ENCODE measurements at regions not wholly inside any gene's neighbourhood (a gene's known extent, or its start where the extent isn't known, plus 50 kb on each side); places are given as distances from the start of the nearest gene placed in this dataset.

- H3K36me3 ChIP-seq: no peaks in the 10 kb centered on the region
- peak overlapping the region in 1 of 4 donors; percentile 24 for H3K4me3 ChIP-seq
- intact Hi-C loops (cut with DNase I): no loop called here
- H3K4me1 ChIP-seq: peaks cover 7 to 61% (median 27%) of the 10 kb centered on the region in 3 donors
- DNase-seq: no peak
- H3K27ac ChIP-seq: peak overlapping the region; percentile 34 to 73 (median 62)
- WGBS, 2 donors: 34 to 57% methylated on average over 3 of the region's 3 CpGs
- H3K9me3 ChIP-seq: no peaks in the 10 kb centered on the region
- TF ChIP-seq POLR2A (IDR thresholded peaks at IDR 0.05) (no peak), CTCF (IDR thresholded peaks at IDR 0.05) (no peak)
- no peaks in the 10 kb centered on the region for H3K27me3 ChIP-seq
These were observed 130.1 kb upstream of the PRICKLE2 start for GRCh38 chr3:64355401-64355807.

DNA sequence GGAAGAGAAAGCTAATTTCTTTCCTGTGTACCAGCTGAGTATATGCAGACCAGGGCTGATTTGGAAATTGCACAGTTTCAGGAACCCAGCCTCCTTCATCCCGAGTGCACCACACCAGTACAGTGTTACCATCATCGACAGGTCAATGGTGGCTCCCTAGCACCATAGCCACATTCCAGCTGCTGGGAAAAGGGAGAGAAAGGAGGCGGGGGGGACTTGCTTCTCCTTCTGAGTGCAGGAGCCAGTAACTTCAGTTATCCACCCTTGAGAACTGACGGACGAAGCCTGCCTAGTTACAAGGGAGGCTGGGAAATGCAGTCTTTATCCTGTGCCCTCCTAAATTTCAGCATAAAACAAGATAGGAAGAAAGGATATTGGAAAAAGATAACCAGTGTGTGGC lies 129.7 kb upstream of the PRICKLE2 start:
- H3K36me3 ChIP-seq: no peaks in the 10 kb centered on the region
- H3K27ac ChIP-seq: peak overlapping the region; percentile 34 to 73 (median 62)
- no peak for DNase-seq
- H3K27me3 ChIP-seq: no peaks in the 10 kb centered on the region
- no peak for TF ChIP-seq CTCF (IDR thresholded peaks at IDR 0.05)
- no peak for TF ChIP-seq POLR2A (IDR thresholded peaks at IDR 0.05)
- H3K4me1 ChIP-seq: peaks cover 7 to 66% (median 27%) of the 10 kb centered on the region in 3 donors
- intact Hi-C loops (cut with DNase I): no loop called here
- H3K9me3 ChIP-seq: no peaks in the 10 kb centered on the region
- H3K4me3 ChIP-seq: peak overlapping the region in 1 of 4 donors; percentile 24
- WGBS, 2 donors: 67 to 71% methylated on average over 5 of the region's 5 CpGs

DNA sequence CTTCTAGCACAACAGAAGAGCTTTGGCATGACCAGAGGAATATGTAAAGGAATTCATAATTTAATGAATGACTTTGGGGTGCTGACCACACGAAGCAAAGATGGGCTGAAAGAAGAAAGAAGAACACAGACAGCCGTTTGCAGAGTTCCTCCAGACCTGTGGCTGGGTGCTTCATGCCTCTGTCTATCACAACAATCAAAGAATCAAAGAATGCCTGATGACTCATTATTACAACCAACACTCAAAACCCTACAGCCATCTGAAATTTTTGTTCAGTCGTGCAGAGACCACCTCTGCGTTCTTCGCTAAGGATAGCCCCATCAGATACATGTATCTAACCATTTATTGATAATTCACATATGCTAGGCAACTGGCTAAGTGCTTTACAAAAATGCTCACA lies 129.0 kb upstream of the PRICKLE2 start:
- Histone ChIP-seq H3K36me3 (no peaks in the 10 kb centered on the region), H3K27me3 (no peaks in the 10 kb centered on the region), H3K4me1 (peaks cover 7 to 73% (median 29%) of the 10 kb centered on the region in 3 donors), H3K27ac (peak overlapping the region in 1 of 4 donors; percentile 58), H3K4me3 (no peak overlapping the region), H3K9me3 (no peaks in the 10 kb centered on the region)
- DNase-seq: no peak
- TF ChIP-seq POLR2A (IDR thresholded peaks at IDR 0.05) (no peak), CTCF (IDR thresholded peaks at IDR 0.05) (no peak)
- intact Hi-C loops (cut with DNase I): no loop called here
- WGBS, 2 donors: 62 to 77% methylated on average over 5 of the region's 5 CpGs

DNA sequence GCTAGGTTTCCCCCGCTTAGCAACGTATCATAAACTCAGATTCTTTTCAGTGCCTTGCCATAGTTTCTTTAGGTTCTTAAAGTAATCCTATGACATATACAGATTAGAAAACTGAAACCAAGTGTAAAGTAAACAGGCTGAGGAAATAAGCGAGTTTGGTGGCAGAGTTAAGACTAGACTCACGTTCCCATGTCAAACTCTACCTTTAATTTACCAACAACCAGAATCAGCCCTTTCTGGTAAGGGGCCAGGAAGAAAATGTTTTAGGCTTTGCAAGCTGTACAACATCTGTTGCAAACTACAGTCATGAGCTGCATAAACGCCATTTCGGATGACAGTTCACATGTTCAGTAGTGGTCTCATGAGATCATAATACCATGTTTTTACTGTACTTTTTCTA lies 128.0 kb upstream of the PRICKLE2 start:
- intact Hi-C loops (cut with DNase I): no loop called here
- DNase-seq: no peak
- H3K27ac ChIP-seq: peak overlapping the region in 3 of 4 donors; percentile 11 to 77 (median 70)
- H3K4me3 ChIP-seq: no peak overlapping the region
- no peaks in the 10 kb centered on the region for H3K27me3 ChIP-seq
- H3K36me3 ChIP-seq: no peaks in the 10 kb centered on the region
- H3K4me1 ChIP-seq: peaks cover 7 to 79% (median 30%) of the 10 kb centered on the region in 3 donors
- WGBS, 2 donors: 46 to 59% methylated on average over 6 of the region's 6 CpGs
- H3K9me3 ChIP-seq: no peaks in the 10 kb centered on the region
- no peak for TF ChIP-seq CTCF (IDR thresholded peaks at IDR 0.05)
- no peak for TF ChIP-seq POLR2A (IDR thresholded peaks at IDR 0.05)

- 0 to 24% methylated on average over 1 of the region's 1 CpG for WGBS, 2 donors
- Histone ChIP-seq H3K4me1 (peaks cover 7 to 84% (median 30%) of the 10 kb centered on the region in 3 donors), H3K27ac (peak overlapping the region in 3 of 4 donors; percentile 55 to 77 (median 70)), H3K27me3 (no peaks in the 10 kb centered on the region), H3K36me3 (no peaks in the 10 kb centered on the region), H3K9me3 (no peaks in the 10 kb centered on the region), H3K4me3 (no peak overlapping the region)
- TF ChIP-seq POLR2A (IDR thresholded peaks at IDR 0.05) (no peak), CTCF (IDR thresholded peaks at IDR 0.05) (no peak)
- intact Hi-C loops (cut with DNase I): no loop called here
- DNase-seq: no peak
These were observed 127.3 kb upstream of the PRICKLE2 start for GRCh38 chr3:64352639-64352992.
